ENCODE measurements at regions not wholly inside any gene's neighbourhood (a gene's known extent, or its start where the extent isn't known, plus 50 kb on each side); places are given as distances from the start of the nearest gene placed in this dataset.

GRCh38 chr10:84763965-84764364, 435.6 kb downstream of the CCSER2 start (continued):
- TF ChIP-seq CTCF (conservative IDR thresholded peaks at IDR 0.05; ENCODE audit: low read depth in 2 of 2) (no peak), ZNF331 (CRISPR knock-in tag; IDR thresholded peaks at IDR 0.05; ENCODE audit: low read depth) (no peak)

GRCh38 chr10:84765086-84765485, 436.7 kb downstream of the CCSER2 start:
- ATAC-seq: no peak
- no peak for TF ChIP-seq NANOG (IDR thresholded peaks at IDR 0.05; ENCODE audit: borderline replicate concordance)
- no peak for TF ChIP-seq ETS1 (IDR thresholded peaks at IDR 0.05)
- no peak for TF ChIP-seq JUNB (IDR thresholded peaks at IDR 0.05; ENCODE audit: unreplicated experiment)
- TF ChIP-seq ZNF331 (CRISPR knock-in tag; IDR thresholded peaks at IDR 0.05; ENCODE audit: low read depth): no peak
- no peak for TF ChIP-seq POLR2AphosphoS5 (IDR thresholded peaks at IDR 0.05; ENCODE audit: low read depth)
- no peak for TF ChIP-seq STAT1 (IDR thresholded peaks at IDR 0.05; ENCODE audit: unreplicated experiment)
- TF ChIP-seq CREB1 (CRISPR knock-in tag; IDR thresholded peaks at IDR 0.05; ENCODE audit: low read depth): no peak
- no peak for TF ChIP-seq ZNF462 (CRISPR knock-in tag; IDR thresholded peaks at IDR 0.05)
- no peak for TF ChIP-seq EZH2phosphoT487 (IDR thresholded peaks at IDR 0.05; ENCODE audit: unreplicated experiment)
- TF ChIP-seq CTCF (conservative IDR thresholded peaks at IDR 0.05; ENCODE audit: low read depth in 2 of 2): no peak

More at GRCh38 chr10:84765086-84765485, 436.7 kb downstream of the CCSER2 start:
- DNase-seq (ENCODE audit: low spot score): no peak
- Histone ChIP-seq H3K27ac (ENCODE audit: low read depth) (no peak overlapping the region), H3K4me1 (ENCODE audit: insufficient read depth) (no peaks in the 10 kb centered on the region), H3K4me3 (no peak overlapping the region), H4K20me1 (replicated peaks; ENCODE audit: insufficient read depth) (no peaks in the 10 kb centered on the region), H3K9me2 (ENCODE audit: insufficient read depth) (no peaks in the 10 kb centered on the region; the same call in 1 of the 2 replicates), H3F3A (replicated peaks; ENCODE audit: low read depth) (no peaks in the 10 kb centered on the region), H3K36me3 (ENCODE audit: insufficient read depth) (peaks cover 10% of the 10 kb centered on the region; the same call in 1 of the 2 replicates), H2AFZ (no peak overlapping the region), H3K27me3 (ENCODE audit: insufficient read depth) (no peaks in the 10 kb centered on the region), H3K79me2 (replicated peaks; ENCODE audit: insufficient read depth) (no peaks in the 10 kb centered on the region), H3K4me2 (no peak overlapping the region)
- Mint-ChIP-seq H3K27ac (no peak overlapping the region), H3K4me1 (peaks cover 10% of the 10 kb centered on the region; the same call in 2 of the 3 replicates), H3K4me3 (no peak overlapping the region), H3K27me3 (ENCODE audit: insufficient read depth, low read depth, poor library complexity) (peaks cover 2% of the 10 kb centered on the region), H3K9me3 (peaks cover 2% of the 10 kb centered on the region; the same call in 1 of the 3 replicates), H3K36me3 (ENCODE audit: low read depth) (no peaks in the 10 kb centered on the region)

Measured in GM23338 (cell line).